GM20000 (cell line): ENCODE measurements at regions not wholly inside any gene's neighbourhood (a gene's known extent, or its start where the extent isn't known, plus 50 kb on each side); places are given as distances from the start of the nearest gene placed in this dataset.

Experiments
- DNase-seq: peaks from one replicate; pipeline ENCODE4 v3.0.0; 2012; ENCODE audit warnings: low spot score
- CTCF ChIP-seq: IDR thresholded peaks from 2 replicates; pipeline ENCODE4 v1.5.1; 2012; ENCODE audit warnings: mild to moderate bottlenecking, control low read depth; ENCODE audit errors: extremely low read depth, missing control alignments

GRCh38 chr2:222120933-222121332 lies 177.9 kb downstream of the PAX3 start:
- no peak for DNase-seq
- no peak for TF ChIP-seq CTCF

- TF ChIP-seq CTCF, result no peak
- DNase-seq, result no peak
These were observed 183.5 kb downstream of the PAX3 start for GRCh38 chr2:222115296-222115695.

GRCh38 chr2:222108957-222109585 lies 189.7 kb downstream of the PAX3 start:
- DNase-seq, result no peak
- TF ChIP-seq CTCF, result no peak

- DNase-seq, result no peak
- no peak for TF ChIP-seq CTCF
These were observed 190.3 kb downstream of the PAX3 start for GRCh38 chr2:222108497-222108896.

GRCh38 chr2:222105046-222105445 lies 193.8 kb downstream of the PAX3 start:
- DNase-seq, result no peak
- no peak for TF ChIP-seq CTCF

- no peak for TF ChIP-seq CTCF
These were observed 196.0 kb downstream of the PAX3 start for GRCh38 chr2:222102575-222103349.

More at GRCh38 chr2:222102575-222103349, 196.0 kb downstream of the PAX3 start:
- DNase-seq, result no peak
